ENCODE measurements at regions not wholly inside any gene's neighbourhood (a gene's known extent, or its start where the extent isn't known, plus 50 kb on each side); places are given as distances from the start of the nearest gene placed in this dataset.

- no peak for TF ChIP-seq CTCF (IDR thresholded peaks at IDR 0.05; ENCODE audit: low read depth, low read length)
Measured at GRCh38 chr2:72031346-72032110, 116.1 kb downstream of the CYP26B1 start.

GRCh38 chr2:72028996-72029395 is 118.7 kb downstream of the CYP26B1 start:
- DNase-seq (ENCODE audit: extremely low read depth, low read depth): no peak
- TF ChIP-seq CTCF (IDR thresholded peaks at IDR 0.05; ENCODE audit: low read depth, low read length): no peak

More at GRCh38 chr2:72031346-72032110, 116.1 kb downstream of the CYP26B1 start:
- DNase-seq (ENCODE audit: extremely low read depth, low read depth): no peak

- DNase-seq (ENCODE audit: extremely low read depth, low read depth): no peak
- TF ChIP-seq CTCF (IDR thresholded peaks at IDR 0.05; ENCODE audit: low read depth, low read length): no peak
Measured at GRCh38 chr2:72028351-72028995, 119.2 kb downstream of the CYP26B1 start.

GRCh38 chr2:72027426-72028161 is 120.1 kb downstream of the CYP26B1 start:
- no peak for DNase-seq (ENCODE audit: extremely low read depth, low read depth)
- TF ChIP-seq CTCF (IDR thresholded peaks at IDR 0.05; ENCODE audit: low read depth, low read length): no peak

- TF ChIP-seq CTCF (IDR thresholded peaks at IDR 0.05; ENCODE audit: low read depth, low read length): no peak
Measured at GRCh38 chr2:72026819-72027425, 120.7 kb downstream of the CYP26B1 start.

GRCh38 chr2:72024451-72025175 is 123.0 kb downstream of the CYP26B1 start:
- TF ChIP-seq CTCF (IDR thresholded peaks at IDR 0.05; ENCODE audit: low read depth, low read length): no peak
- DNase-seq (ENCODE audit: extremely low read depth, low read depth): no peak

More at GRCh38 chr2:72026819-72027425, 120.7 kb downstream of the CYP26B1 start:
- DNase-seq (ENCODE audit: extremely low read depth, low read depth): no peak

All from AG09319 (cell line).